PC-9 (cell line): ENCODE measurements at regions not wholly inside any gene's neighbourhood (a gene's known extent, or its start where the extent isn't known, plus 50 kb on each side); places are given as distances from the start of the nearest gene placed in this dataset.
A peak's percentile ranks its signal among the peaks of the same experiment; 100 is the strongest.

ENCODE experiments used
- BruUV-seq: library from RNA; stranded (reverse); fragments of 400-500 nt; replicated peaks from 2 replicates; lab custom pipeline; 2021; lab: Mats Ljungman, UMichigan
- CTCF ChIA-PET: fragments of 300-600 bp; sonication (Branson Sonifier 250); formaldehyde crosslinking; loops from one replicate; lab custom pipeline; 2022; ENCODE audit warnings: antibody characterized with exemption; lab: Charles Lee
- POLR2A ChIA-PET: fragments of 300-600 bp; sonication (Branson Sonifier 250); formaldehyde crosslinking; loops from one replicate; lab custom pipeline; 2022; ENCODE audit warnings: antibody characterized with exemption; ENCODE audit not compliant: unreplicated experiment; lab: Charles Lee
- DNase-seq, 2 experiments: peaks; one replicate each; pipeline versions ENCODE4 v3.0.0 to v3.0.0-alpha.2; 2015 to 2022; ENCODE audit warnings: mixed read lengths in 1 of 2
- H2AFZ ChIP-seq: fragments of 200-600 bp; sonication (generic); 2 replicates; pipeline ENCODE4 v1.8.1; 2017; ENCODE audit warnings: antibody characterized with exemption
- H3F3A ChIP-seq: fragments of 200-600 bp; sonication (generic); 2 replicates; pipeline ENCODE4 v1.8.1; 2017; ENCODE audit warnings: antibody characterized with exemption, mild to moderate bottlenecking, low read depth; ENCODE audit not compliant: insufficient read depth
- H3K27ac ChIP-seq: fragments of 200-600 bp; sonication (generic); 2 replicates; pipeline ENCODE4 v1.6.1; 2016; ENCODE audit warnings: mixed run types
- H3K27me3 ChIP-seq: fragments of 200-600 bp; sonication (generic); 2 replicates; pipeline ENCODE4 v1.6.1; 2016; ENCODE audit warnings: low read depth, mixed run types; ENCODE audit not compliant: insufficient read depth
- H3K36me3 ChIP-seq: fragments of 200-600 bp; sonication (generic); 2 replicates; pipeline ENCODE4 v1.6.1; 2016; ENCODE audit warnings: low read depth, mixed run types
- H3K4me1 ChIP-seq: fragments of 200-600 bp; sonication (generic); replicated peaks from 2 replicates; pipeline ENCODE4 v1.6.1; 2016; ENCODE audit warnings: mixed run types; ENCODE audit not compliant: insufficient read depth
- H3K4me2 ChIP-seq: fragments of 200-600 bp; sonication (generic); 2 replicates; pipeline ENCODE4 v1.6.1; 2017; ENCODE audit warnings: mixed run types
- H3K4me3 ChIP-seq: fragments of 200-600 bp; sonication (generic); 2 replicates; pipeline ENCODE4 v1.6.1; 2016; ENCODE audit warnings: mixed run types
- H3K79me2 ChIP-seq: fragments of 200-600 bp; sonication (generic); 2 replicates; pipeline ENCODE4 v1.6.1; 2017; ENCODE audit warnings: low read depth, mixed run types
- H3K9me2 ChIP-seq: fragments of 200-600 bp; sonication (generic); 2 replicates; pipeline ENCODE4 v1.8.1; 2017; ENCODE audit warnings: mild to moderate bottlenecking; ENCODE audit not compliant: insufficient read depth
- H3K9me3 ChIP-seq: fragments of 200-600 bp; sonication (generic); 2 replicates; pipeline ENCODE4 v1.8.1; 2016; ENCODE audit warnings: low read depth; ENCODE audit not compliant: insufficient read depth
- H4K20me1 ChIP-seq: fragments of 200-600 bp; sonication (generic); 2 replicates; pipeline ENCODE4 v1.8.1; 2017; ENCODE audit not compliant: insufficient read depth
- CTCF ChIP-seq: fragments of 200-600 bp; sonication (generic); conservative IDR thresholded peaks from 2 replicates; pipeline ENCODE4 v1.6.1; 2017; ENCODE audit warnings: mixed run types, antibody characterized with exemption, mild to moderate bottlenecking, moderate library complexity
- EZH2 ChIP-seq: fragments of 200-600 bp; sonication (generic); IDR thresholded peaks from 2 replicates; pipeline ENCODE4 v1.8.0; 2017; ENCODE audit warnings: antibody characterized with exemption, low read depth
- intact Hi-C: fragments of 100-400 bp; cut with micrococcal nuclease; formaldehyde crosslinking; loops from one replicate; pipeline ENCODE4 v1.10.0; 2022; ENCODE audit not compliant: unreplicated experiment

DNA sequence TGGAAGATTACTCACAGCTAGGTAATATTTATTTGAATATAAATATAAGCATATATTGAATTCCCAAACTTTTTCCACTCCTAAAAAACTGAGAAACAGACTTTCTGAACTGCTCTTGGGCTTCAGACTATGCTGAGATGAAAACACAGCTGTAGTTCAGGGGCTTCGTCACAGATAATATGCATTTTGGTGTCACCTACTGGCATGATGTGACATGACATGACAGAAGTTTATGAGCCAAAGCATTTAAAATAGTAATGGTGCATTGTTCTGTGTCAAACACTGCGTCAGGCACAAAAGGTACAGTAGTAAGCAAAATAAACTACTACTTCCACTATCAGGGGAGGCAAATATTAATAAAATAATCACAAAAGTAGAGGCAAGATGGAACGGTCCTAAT lies 171.3 kb downstream of the BTC start:
- peaks cover 28% of the 10 kb centered on the region for H3K4me1 ChIP-seq
- intact Hi-C loops, result loop anchor here (1.0 to 5.0 kb wide), 4 partner anchors 48 to 303 kb away; no protein-coding TSS in a partner anchor
- no peaks in the 10 kb centered on the region for H3K79me2 ChIP-seq
- no peak for DNase-seq
- ChIA-PET POLR2A (interaction anchor here (0.6 kb wide), 1 partner anchor 90 kb away, joined by 5 read pairs; no protein-coding TSS in a partner anchor), CTCF (interaction anchor here (1.8 kb wide), 1 partner anchor 48 kb away, joined by 4 read pairs; no protein-coding TSS in a partner anchor)
- TF ChIP-seq CTCF (peak; percentile 55), EZH2 (no peak)
- peak overlapping the region; percentile 83 for H3K27ac ChIP-seq
- no peaks in the 10 kb centered on the region for H3K36me3 ChIP-seq
- H3K9me3 ChIP-seq, result no peaks in the 10 kb centered on the region; the same call in 1 of the 2 replicates
- H3K27me3 ChIP-seq, result no peaks in the 10 kb centered on the region
- no peak overlapping the region for H2AFZ ChIP-seq
- H3F3A ChIP-seq, result peaks cover 27% of the 10 kb centered on the region
- no peak overlapping the region for H3K4me3 ChIP-seq
- 0 out of 2 replicates have a peak overlapping the region, but pooled peaks have one; percentile 56 for H3K4me2 ChIP-seq
- no peaks in the 10 kb centered on the region for H4K20me1 ChIP-seq
- no TSS peak for BruUV-seq
- H3K9me2 ChIP-seq, result no peaks in the 10 kb centered on the region

DNA sequence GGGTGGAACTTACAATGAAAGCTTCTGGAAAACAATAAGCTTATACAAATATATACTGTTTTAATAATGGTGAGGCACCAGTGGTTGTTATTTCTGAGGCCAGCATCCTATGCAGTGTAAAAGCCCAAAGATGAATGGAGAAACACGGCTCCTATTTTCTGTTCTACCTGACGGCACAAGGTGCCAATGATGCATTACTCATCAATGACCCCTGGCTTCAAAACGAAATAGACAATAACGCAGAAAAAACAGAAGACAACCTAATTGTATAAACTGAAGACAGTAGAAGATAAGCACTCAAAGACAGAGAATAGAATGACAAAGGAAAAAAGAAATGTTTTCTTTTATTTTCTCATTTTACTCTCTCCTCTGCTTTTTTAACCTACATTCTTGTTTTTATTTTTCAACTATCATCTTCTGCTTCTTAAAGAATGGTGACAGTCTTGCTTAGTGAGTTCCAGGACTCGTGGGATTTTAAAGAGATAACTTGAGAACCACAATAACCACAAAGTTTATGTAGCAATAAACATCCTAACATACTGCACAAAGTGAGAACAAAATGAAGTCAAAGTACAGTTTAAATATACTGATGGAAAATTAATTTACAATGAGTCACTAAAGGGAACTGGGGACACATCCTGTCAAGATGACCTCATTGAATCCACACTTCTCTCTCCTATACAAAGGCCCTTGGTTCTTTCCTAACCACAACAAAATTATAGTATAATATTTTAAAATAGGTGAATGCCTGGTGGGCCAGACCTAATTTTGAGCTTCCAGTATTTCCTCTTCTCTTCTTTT lies 169.8 kb downstream of the BTC start:
- Histone ChIP-seq H3K9me3 (no peaks in the 10 kb centered on the region; the same call in 1 of the 2 replicates), H2AFZ (no peak overlapping the region; the same call in 1 of the 2 replicates), H3K36me3 (no peaks in the 10 kb centered on the region), H3K4me2 (peak overlapping the region; percentile 56), H4K20me1 (no peaks in the 10 kb centered on the region), H3K27me3 (no peaks in the 10 kb centered on the region), H3K9me2 (no peaks in the 10 kb centered on the region), H3K4me3 (no peak overlapping the region; the same call in 1 of the 2 replicates), H3K27ac (peak overlapping the region; percentile 83), H3F3A (peaks cover 27% of the 10 kb centered on the region), H3K4me1 (peaks cover 28% of the 10 kb centered on the region), H3K79me2 (no peaks in the 10 kb centered on the region)
- intact Hi-C loops, result loop anchor here (1.0 to 5.0 kb wide), 4 partner anchors 36 to 248 kb away; no protein-coding TSS in a partner anchor
- ChIA-PET POLR2A (interaction anchor here (0.6 kb wide), 1 partner anchor 154 kb away, joined by 4 read pairs; no protein-coding TSS in a partner anchor), CTCF (interaction anchor here (1.8 to 2.2 kb wide), 2 partner anchors 47 to 248 kb away, joined by 4 to 9 read pairs; no protein-coding TSS in a partner anchor)
- BruUV-seq, result TSS peak; percentile 67
- peak in 1 of 2 experiments; percentile 90 for DNase-seq
- TF ChIP-seq EZH2 (no peak), CTCF (no peak)

DNA sequence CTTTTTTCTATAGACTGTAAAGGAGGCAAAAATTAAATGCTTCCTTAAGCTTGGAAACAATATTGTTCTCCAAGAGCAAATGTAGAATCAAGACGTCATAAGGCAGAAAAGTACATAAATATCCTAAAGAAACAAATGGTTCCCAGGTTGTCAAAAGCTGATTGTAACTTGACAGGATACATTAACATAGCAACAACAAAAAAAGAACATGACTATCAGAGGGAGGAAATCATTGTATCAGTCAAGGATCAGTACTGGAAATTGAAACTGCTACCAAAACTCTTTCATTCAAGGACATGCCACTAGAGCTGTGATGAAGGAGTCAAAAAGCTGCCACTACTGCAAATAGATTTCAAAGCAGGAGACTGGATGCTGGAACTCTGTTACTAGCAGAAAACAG lies 168.3 kb downstream of the BTC start:
- Histone ChIP-seq H3K27ac (no peak overlapping the region; the same call in 1 of the 2 replicates), H4K20me1 (no peaks in the 10 kb centered on the region), H3K27me3 (no peaks in the 10 kb centered on the region), H3K4me1 (peaks cover 28% of the 10 kb centered on the region), H3K4me2 (no peak overlapping the region), H3F3A (peaks cover 27% of the 10 kb centered on the region), H3K9me2 (no peaks in the 10 kb centered on the region), H2AFZ (no peak overlapping the region), H3K36me3 (no peaks in the 10 kb centered on the region), H3K4me3 (no peak overlapping the region), H3K9me3 (no peaks in the 10 kb centered on the region; the same call in 1 of the 2 replicates), H3K79me2 (no peaks in the 10 kb centered on the region)
- CTCF ChIA-PET, result no interaction called here
- POLR2A ChIA-PET, result no interaction called here
- no peak for TF ChIP-seq CTCF
- TF ChIP-seq EZH2, result no peak
- intact Hi-C loops, result loop anchor here (2.0 kb wide), 1 partner anchor 81 kb away; no protein-coding TSS in a partner anchor
- DNase-seq, result no peak
- no TSS peak for BruUV-seq
